ENCODE measurements at regions not wholly inside any gene's neighbourhood (a gene's known extent, or its start where the extent isn't known, plus 50 kb on each side); places are given as distances from the start of the nearest gene placed in this dataset.

DNA sequence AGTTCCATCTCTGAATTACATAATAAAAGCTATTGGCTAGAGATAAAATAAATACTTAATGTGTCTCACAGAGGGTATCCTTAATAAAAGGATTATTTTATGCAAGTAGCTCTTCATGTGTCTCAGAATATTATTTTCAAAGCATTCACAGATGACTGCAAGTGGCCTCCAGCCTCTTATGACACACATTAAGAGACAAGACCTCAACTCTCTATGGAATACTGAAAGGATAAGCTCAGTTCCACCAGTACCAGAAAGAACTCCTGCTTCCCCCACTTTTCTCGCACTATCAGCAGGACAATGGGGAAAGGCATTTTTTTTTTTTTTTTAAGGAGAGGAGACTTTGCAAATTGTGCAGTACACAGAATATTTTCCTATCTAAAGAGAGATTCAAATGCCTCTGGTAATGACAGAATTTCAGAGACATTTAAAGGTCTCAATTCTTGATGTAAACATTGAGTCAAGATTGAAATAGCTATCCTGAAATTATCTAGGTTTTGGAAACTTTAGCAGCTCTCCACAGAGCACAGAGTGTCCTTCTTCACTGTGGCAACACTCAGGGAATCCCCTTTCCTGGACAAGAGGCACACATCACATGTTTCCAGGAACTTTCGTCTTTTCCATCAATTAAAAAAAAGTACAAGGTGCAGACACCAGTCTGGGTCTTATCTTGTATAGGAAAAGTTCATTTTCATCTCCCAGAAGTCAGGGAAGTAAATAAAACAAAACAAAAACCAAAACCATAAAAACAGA is 122.0 kb upstream of the ANK3 start:
- H3K9me3 ChIP-seq (ENCODE audit: insufficient read depth, low read depth, low read length), result no peaks in the 10 kb centered on the region
- H3K4me2 ChIP-seq (ENCODE audit: low read depth, low read length, poor library complexity, severe bottlenecking), result no peak overlapping the region
- H3K9ac ChIP-seq (ENCODE audit: low read depth, low read length, poor library complexity, severe bottlenecking), result no peak overlapping the region
- no peaks in the 10 kb centered on the region for H3K4me1 ChIP-seq (ENCODE audit: insufficient read depth, low read length, poor library complexity, severe bottlenecking)
- no peaks in the 10 kb centered on the region for H3K36me3 ChIP-seq (ENCODE audit: insufficient read depth, low read length)
- TF ChIP-seq EZH2phosphoT487 (IDR thresholded peaks at IDR 0.05; ENCODE audit: borderline replicate concordance), result no peak
- TF ChIP-seq, protein P1, sequence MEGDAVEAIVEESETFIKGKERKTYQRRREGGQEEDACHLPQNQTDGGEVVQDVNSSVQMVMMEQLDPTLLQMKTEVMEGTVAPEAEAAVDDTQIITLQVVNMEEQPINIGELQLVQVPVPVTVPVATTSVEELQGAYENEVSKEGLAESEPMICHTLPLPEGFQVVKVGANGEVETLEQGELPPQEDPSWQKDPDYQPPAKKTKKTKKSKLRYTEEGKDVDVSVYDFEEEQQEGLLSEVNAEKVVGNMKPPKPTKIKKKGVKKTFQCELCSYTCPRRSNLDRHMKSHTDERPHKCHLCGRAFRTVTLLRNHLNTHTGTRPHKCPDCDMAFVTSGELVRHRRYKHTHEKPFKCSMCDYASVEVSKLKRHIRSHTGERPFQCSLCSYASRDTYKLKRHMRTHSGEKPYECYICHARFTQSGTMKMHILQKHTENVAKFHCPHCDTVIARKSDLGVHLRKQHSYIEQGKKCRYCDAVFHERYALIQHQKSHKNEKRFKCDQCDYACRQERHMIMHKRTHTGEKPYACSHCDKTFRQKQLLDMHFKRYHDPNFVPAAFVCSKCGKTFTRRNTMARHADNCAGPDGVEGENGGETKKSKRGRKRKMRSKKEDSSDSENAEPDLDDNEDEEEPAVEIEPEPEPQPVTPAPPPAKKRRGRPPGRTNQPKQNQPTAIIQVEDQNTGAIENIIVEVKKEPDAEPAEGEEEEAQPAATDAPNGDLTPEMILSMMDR (conservative IDR thresholded peaks at IDR 0.05; ENCODE audit: low read length), result no peak
- H2AFZ ChIP-seq (ENCODE audit: low read length), result no peak overlapping the region
- H3K4me3 ChIP-seq (ENCODE audit: low read length, poor library complexity, severe bottlenecking), result no peak overlapping the region
- no peaks in the 10 kb centered on the region for H4K20me1 ChIP-seq (ENCODE audit: insufficient read depth, low read length, poor library complexity, severe bottlenecking)
- H3K27me3 ChIP-seq (ENCODE audit: insufficient read depth, low read length, poor library complexity, severe bottlenecking), result no peaks in the 10 kb centered on the region
- no peaks in the 10 kb centered on the region for H3F3A ChIP-seq (ENCODE audit: low read depth)
- H3K79me2 ChIP-seq (ENCODE audit: insufficient read depth, low read length), result no peaks in the 10 kb centered on the region
- H3K9me2 ChIP-seq (replicated peaks; ENCODE audit: low read depth, low read length), result no peaks in the 10 kb centered on the region

DNA sequence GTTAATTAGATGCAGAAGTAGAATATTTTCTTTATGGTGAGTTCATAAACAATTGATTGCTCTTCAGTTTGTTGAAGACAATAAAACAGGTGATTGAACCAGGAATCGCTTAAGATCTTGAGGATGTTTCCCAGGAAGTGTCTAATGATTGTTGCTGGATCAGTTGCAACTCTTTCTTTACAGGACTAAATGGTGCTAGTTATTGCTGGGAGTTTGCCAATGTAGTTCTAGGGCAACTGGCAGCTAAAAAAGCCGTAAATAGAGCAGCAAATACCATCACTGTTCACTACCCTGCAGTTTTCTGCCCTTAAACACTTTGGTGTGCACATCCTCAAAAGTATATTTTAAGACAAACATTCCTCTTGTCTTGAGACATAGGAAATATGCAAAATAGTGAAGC is 119.2 kb upstream of the ANK3 start:
- Histone ChIP-seq H3K4me3 (ENCODE audit: low read length, poor library complexity, severe bottlenecking) (no peak overlapping the region), H3K27me3 (ENCODE audit: insufficient read depth, low read length, poor library complexity, severe bottlenecking) (no peaks in the 10 kb centered on the region), H3K9me2 (replicated peaks; ENCODE audit: low read depth, low read length) (no peaks in the 10 kb centered on the region), H3K4me2 (ENCODE audit: low read depth, low read length, poor library complexity, severe bottlenecking) (no peak overlapping the region), H3K4me1 (ENCODE audit: insufficient read depth, low read length, poor library complexity, severe bottlenecking) (no peaks in the 10 kb centered on the region), H3K9me3 (ENCODE audit: insufficient read depth, low read depth, low read length) (no peaks in the 10 kb centered on the region), H4K20me1 (ENCODE audit: insufficient read depth, low read length, poor library complexity, severe bottlenecking) (no peaks in the 10 kb centered on the region), H2AFZ (ENCODE audit: low read length) (no peak overlapping the region), H3F3A (ENCODE audit: low read depth) (no peaks in the 10 kb centered on the region), H3K36me3 (ENCODE audit: insufficient read depth, low read length) (no peaks in the 10 kb centered on the region), H3K79me2 (ENCODE audit: insufficient read depth, low read length) (no peaks in the 10 kb centered on the region), H3K9ac (ENCODE audit: low read depth, low read length, poor library complexity, severe bottlenecking) (no peak overlapping the region)
- TF ChIP-seq, protein P1 (conservative IDR thresholded peaks at IDR 0.05; ENCODE audit: low read length), result no peak
- TF ChIP-seq EZH2phosphoT487 (IDR thresholded peaks at IDR 0.05; ENCODE audit: borderline replicate concordance), result no peak

DNA sequence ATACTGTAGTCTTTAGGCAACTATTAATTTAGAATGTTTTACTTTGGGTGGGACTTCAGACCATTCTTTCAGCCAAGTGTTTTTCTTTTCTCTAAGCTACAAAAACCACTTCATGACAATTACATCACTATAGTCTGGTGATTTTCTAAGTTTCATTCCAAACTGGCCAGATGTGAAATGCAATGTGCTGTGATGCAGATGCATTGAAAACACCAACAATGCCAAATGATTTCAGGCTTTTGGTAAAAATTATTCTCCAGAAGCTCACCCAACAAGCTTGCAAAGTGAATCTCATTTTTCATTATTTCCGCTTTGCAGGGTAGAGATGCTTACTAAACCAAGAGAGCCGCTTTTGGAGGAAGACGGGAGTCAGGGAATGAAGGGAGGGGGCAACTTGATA is 118.4 kb upstream of the ANK3 start:
- Histone ChIP-seq H3K4me1 (ENCODE audit: insufficient read depth, low read length, poor library complexity, severe bottlenecking) (no peaks in the 10 kb centered on the region), H2AFZ (ENCODE audit: low read length) (no peak overlapping the region), H3K4me3 (ENCODE audit: low read length, poor library complexity, severe bottlenecking) (no peak overlapping the region), H3K79me2 (ENCODE audit: insufficient read depth, low read length) (no peaks in the 10 kb centered on the region), H3K9me3 (ENCODE audit: insufficient read depth, low read depth, low read length) (no peaks in the 10 kb centered on the region), H3K9me2 (replicated peaks; ENCODE audit: low read depth, low read length) (no peaks in the 10 kb centered on the region), H4K20me1 (ENCODE audit: insufficient read depth, low read length, poor library complexity, severe bottlenecking) (no peaks in the 10 kb centered on the region), H3K27me3 (ENCODE audit: insufficient read depth, low read length, poor library complexity, severe bottlenecking) (no peaks in the 10 kb centered on the region), H3K36me3 (ENCODE audit: insufficient read depth, low read length) (no peaks in the 10 kb centered on the region), H3F3A (ENCODE audit: low read depth) (no peaks in the 10 kb centered on the region), H3K4me2 (ENCODE audit: low read depth, low read length, poor library complexity, severe bottlenecking) (no peak overlapping the region), H3K9ac (ENCODE audit: low read depth, low read length, poor library complexity, severe bottlenecking) (no peak overlapping the region)
- TF ChIP-seq, protein P1 (conservative IDR thresholded peaks at IDR 0.05; ENCODE audit: low read length), result no peak
- TF ChIP-seq EZH2phosphoT487 (IDR thresholded peaks at IDR 0.05; ENCODE audit: borderline replicate concordance), result no peak
